Peyer's patch (tissue), 4 donors: ENCODE measurements at regions not wholly inside any gene's neighbourhood (a gene's known extent, or its start where the extent isn't known, plus 50 kb on each side); places are given as distances from the start of the nearest gene placed in this dataset.
"Not testable (repeated sequence)": the region's sequence is repeated elsewhere in the genome, so short reads cannot be mapped to it uniquely, and the experiment has no call there.

ENCODE experiments used
- DNase-seq, 3 donors: peaks; one replicate each; pipeline ENCODE4 v3.0.0-alpha.2; 2017 to 2019
- H3K27ac ChIP-seq, 4 donors: fragments of 200-600 bp; sonication (generic); one replicate each; pipeline ENCODE4 v1.5.1; 2016 to 2019
- H3K27me3 ChIP-seq, 2 donors: fragments of 200-600 bp; sonication (generic); one replicate each; pipeline ENCODE4 v1.5.1; 2019
- H3K36me3 ChIP-seq, 3 donors: fragments of 200-600 bp; sonication (generic); one replicate each; pipeline ENCODE4 v1.5.1; 2016 to 2019
- H3K4me1 ChIP-seq, 4 donors: fragments of 200-600 bp; sonication (generic); one replicate each; pipeline ENCODE4 v1.5.1; 2016 to 2019
- H3K4me3 ChIP-seq, 4 donors: fragments of 200-600 bp; sonication (generic); 1 replicate in 3 of 4; 2 replicates in 1 of 4; pipeline ENCODE4 v1.5.1; 2016 to 2019; ENCODE audit warnings: mild to moderate bottlenecking in 1 of 4
- H3K9me3 ChIP-seq, 4 donors: fragments of 200-600 bp; sonication (generic); one replicate each; pipeline ENCODE4 v1.5.1; 2016 to 2019; ENCODE audit warnings: mild to moderate bottlenecking in 1 of 4
- CTCF ChIP-seq, 6 experiments: fragments of 450-650 bp in 4 of 6; fragments of 200-600 bp in 2 of 6; sonication (generic) in 1 of 6; IDR thresholded peaks; one replicate each; pipeline ENCODE4 v1.5.1; 2017 to 2019; ENCODE audit warnings: antibody characterized with exemption in 6 of 6, mild to moderate bottlenecking in 3 of 6, moderate library complexity in 1 of 6
- POLR2A ChIP-seq, 2 donors: fragments of 450-650 bp; IDR thresholded peaks; one replicate each; pipeline ENCODE4 v1.5.1; 2017; ENCODE audit warnings: antibody characterized with exemption in 2 of 2, mild to moderate bottlenecking in 2 of 2, moderate library complexity in 2 of 2

DNA sequence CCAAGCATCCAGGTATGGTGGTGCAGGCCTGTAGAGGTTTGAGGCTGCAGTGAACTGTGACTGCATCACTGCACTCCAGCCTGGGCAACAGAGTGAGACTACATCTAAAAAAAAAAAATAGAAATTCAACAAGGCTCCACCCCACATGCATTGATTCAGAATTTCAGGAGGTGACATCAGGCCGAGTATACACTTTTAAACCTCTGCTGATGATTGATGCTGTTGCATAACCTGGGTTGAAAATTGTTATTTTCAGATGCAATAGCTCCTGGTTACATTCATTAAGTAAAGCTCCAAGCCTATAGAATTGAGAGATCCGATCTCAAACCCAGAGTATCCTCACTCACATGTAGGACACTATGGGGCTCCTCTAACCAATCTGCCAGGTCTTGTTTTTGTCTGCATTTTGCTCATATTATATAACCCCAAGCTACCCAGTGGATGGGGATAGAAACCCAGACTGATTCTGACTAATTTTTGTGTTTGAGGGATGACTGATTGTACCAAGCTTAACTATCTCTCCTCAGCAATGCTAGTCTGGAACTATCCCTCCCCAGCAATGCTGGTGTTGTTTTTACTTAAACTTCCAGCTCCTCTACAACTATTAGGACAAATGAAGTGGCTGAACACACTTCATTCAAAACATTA lies 123.5 kb upstream of the PREP start:
- TF ChIP-seq CTCF (IDR thresholded peaks at IDR 0.05) (no peak), POLR2A (IDR thresholded peaks at IDR 0.05) (no peak)
- no peak overlapping the region for H3K27ac ChIP-seq
- H3K9me3 ChIP-seq: no peaks in the 10 kb centered on the region
- no peaks in the 10 kb centered on the region for H3K4me1 ChIP-seq
- no peak for DNase-seq
- no peaks in the 10 kb centered on the region for H3K27me3 ChIP-seq
- no peaks in the 10 kb centered on the region for H3K36me3 ChIP-seq
- H3K4me3 ChIP-seq: no peak overlapping the region

GRCh38 chr6:105522626-105523322 lies 119.9 kb upstream of the PREP start:
- TF ChIP-seq POLR2A (IDR thresholded peaks at IDR 0.05) (no peak), CTCF (IDR thresholded peaks at IDR 0.05) (no peak)
- no peak for DNase-seq
- H3K36me3 ChIP-seq: no peaks in the 10 kb centered on the region
- H3K27ac ChIP-seq: no peak overlapping the region
- H3K4me1 ChIP-seq: no peaks in the 10 kb centered on the region
- H3K4me3 ChIP-seq: no peak overlapping the region
- no peaks in the 10 kb centered on the region for H3K9me3 ChIP-seq
- no peaks in the 10 kb centered on the region for H3K27me3 ChIP-seq

GRCh38 chr6:105519954-105520353 lies 117.1 kb upstream of the PREP start:
- H3K4me1 ChIP-seq: no peaks in the 10 kb centered on the region
- H3K4me3 ChIP-seq: no peak overlapping the region
- no peak overlapping the region for H3K27ac ChIP-seq
- H3K27me3 ChIP-seq: no peaks in the 10 kb centered on the region
- H3K36me3 ChIP-seq: no peaks in the 10 kb centered on the region
- no peak for TF ChIP-seq POLR2A (IDR thresholded peaks at IDR 0.05)
- TF ChIP-seq CTCF (IDR thresholded peaks at IDR 0.05): no peak
- DNase-seq: no peak
- H3K9me3 ChIP-seq: no peaks in the 10 kb centered on the region

GRCh38 chr6:105518993-105519392 lies 116.1 kb upstream of the PREP start:
- H3K27ac ChIP-seq, H3K9me3 ChIP-seq, H3K4me1 ChIP-seq, H3K36me3 ChIP-seq, DNase-seq, H3K27me3 ChIP-seq, H3K4me3 ChIP-seq: not testable (repeated sequence)

DNA sequence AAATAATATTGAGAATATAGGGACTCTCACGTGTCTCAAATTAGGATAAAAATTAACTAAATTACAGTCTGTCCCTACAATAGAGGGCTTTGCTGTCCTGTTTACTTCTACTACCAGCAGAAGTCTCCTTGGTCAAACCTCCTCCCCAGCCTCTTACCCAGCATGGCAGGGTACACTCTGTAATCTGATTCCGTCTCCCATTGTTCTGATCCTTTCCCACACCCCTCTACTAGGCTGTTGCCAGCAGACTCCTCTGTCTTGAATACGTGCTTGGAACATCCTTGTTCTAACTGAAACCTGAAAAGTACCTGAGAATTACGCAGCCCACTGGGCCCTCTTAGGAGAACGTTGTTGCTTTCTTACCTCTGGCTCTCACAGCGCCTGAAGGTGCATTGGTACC lies 112.2 kb upstream of the PREP start:
- H3K27me3 ChIP-seq: no peaks in the 10 kb centered on the region
- no peak for TF ChIP-seq POLR2A (IDR thresholded peaks at IDR 0.05)
- TF ChIP-seq CTCF (IDR thresholded peaks at IDR 0.05): no peak
- no peaks in the 10 kb centered on the region for H3K9me3 ChIP-seq
- H3K36me3 ChIP-seq: no peaks in the 10 kb centered on the region
- H3K27ac ChIP-seq: no peak overlapping the region
- DNase-seq: no peak
- no peak overlapping the region for H3K4me3 ChIP-seq
- H3K4me1 ChIP-seq: no peaks in the 10 kb centered on the region

- Histone ChIP-seq H3K27me3 (no peaks in the 10 kb centered on the region), H3K4me3 (no peak overlapping the region), H3K9me3 (no peaks in the 10 kb centered on the region), H3K4me1 (no peaks in the 10 kb centered on the region), H3K27ac (no peak overlapping the region), H3K36me3 (no peaks in the 10 kb centered on the region)
- no peak for TF ChIP-seq POLR2A (IDR thresholded peaks at IDR 0.05)
- TF ChIP-seq CTCF (IDR thresholded peaks at IDR 0.05): no peak
- no peak for DNase-seq
Measured at GRCh38 chr6:105514306-105514705, 111.4 kb upstream of the PREP start.
